WTC11 (cell line): ENCODE measurements at regions not wholly inside any gene's neighbourhood (a gene's known extent, or its start where the extent isn't known, plus 50 kb on each side); places are given as distances from the start of the nearest gene placed in this dataset.

Experiments used
- ATAC-seq: fragments of 200-7000 bp; cut with Tn5 transposase; 2 replicates; pipeline ENCODE4 v1.10.0; 2021; ENCODE audit warnings: mild to moderate bottlenecking, moderate library complexity
- CTCF ChIA-PET: fragments of 300-600 bp; sonication (Branson Sonifier 250); formaldehyde crosslinking; loops from one replicate; lab custom pipeline; 2021; ENCODE audit warnings: antibody characterized with exemption; lab: Charles Lee
- POLR2A ChIA-PET: fragments of 350-600 bp; sonication (Branson Sonifier 250); formaldehyde crosslinking; loops from one replicate; lab custom pipeline; 2021; ENCODE audit warnings: antibody characterized with exemption; lab: Charles Lee
- DNase-seq: peaks from one replicate; pipeline ENCODE4 v3.0.0; 2021; ENCODE audit warnings: low spot score
- H3K27ac Mint-ChIP-seq: 2 replicates; pipeline ENCODE4 v1.8.0; 2021; ENCODE audit warnings: mixed read lengths
- H3K27me3 Mint-ChIP-seq: 2 replicates; pipeline ENCODE4 v1.8.0; 2021; ENCODE audit warnings: low read depth, mild to moderate bottlenecking, moderate library complexity, mixed read lengths
- H3K36me3 Mint-ChIP-seq: 2 replicates; pipeline ENCODE4 v1.8.0; 2021; ENCODE audit warnings: mixed read lengths
- H3K4me1 Mint-ChIP-seq: 2 replicates; pipeline ENCODE4 v1.8.0; 2022; ENCODE audit warnings: mixed read lengths
- H3K4me3 Mint-ChIP-seq: 2 replicates; pipeline ENCODE4 v1.8.0; 2021; ENCODE audit warnings: mild to moderate bottlenecking, moderate library complexity, mixed read lengths
- H3K9me3 Mint-ChIP-seq: 2 replicates; pipeline ENCODE4 v1.8.0; 2021; ENCODE audit warnings: mixed read lengths
- ATF3 ChIP-seq: sonication (generic); formaldehyde crosslinking; conservative IDR thresholded peaks from 2 replicates; pipeline ENCODE4 v1.8.1; 2022; ENCODE audit warnings: mild to moderate bottlenecking, missing genetic modification reagents
- ATF6 ChIP-seq: sonication (generic); formaldehyde crosslinking; IDR thresholded peaks from 2 replicates; pipeline ENCODE4 v1.8.1; 2023; ENCODE audit warnings: mild to moderate bottlenecking, missing genetic modification reagents
- CBFB ChIP-seq: sonication (generic); formaldehyde crosslinking; IDR thresholded peaks from 2 replicates; pipeline ENCODE4 v1.8.1; 2022; ENCODE audit warnings: mild to moderate bottlenecking, low read depth, missing genetic modification reagents
- CDX4 ChIP-seq: fragments of 250-450 bp; sonication (Bioruptor Pico); IDR thresholded peaks from 2 replicates; pipeline ENCODE4 v1.9.0; 2021; ENCODE audit warnings: moderate library complexity, mild to moderate bottlenecking, inconsistent platforms, borderline replicate concordance
- CREM ChIP-seq: sonication (generic); formaldehyde crosslinking; IDR thresholded peaks from 2 replicates; pipeline ENCODE4 v1.8.1; 2022; ENCODE audit warnings: mild to moderate bottlenecking, missing genetic modification reagents, moderate library complexity
- E2F1 ChIP-seq: sonication (generic); formaldehyde crosslinking; IDR thresholded peaks from 2 replicates; pipeline ENCODE4 v1.8.0; 2022; ENCODE audit warnings: mild to moderate bottlenecking, missing genetic modification reagents
- E2F5 ChIP-seq: sonication (generic); formaldehyde crosslinking; IDR thresholded peaks from 2 replicates; pipeline ENCODE4 v1.8.1; 2022; ENCODE audit warnings: mild to moderate bottlenecking, moderate library complexity, missing genetic modification reagents
- ERG ChIP-seq: fragments of 250-450 bp; sonication (Bioruptor Pico); IDR thresholded peaks from 2 replicates; pipeline ENCODE4 v1.8.0; 2021; ENCODE audit warnings: mild to moderate bottlenecking
- FOXK1 ChIP-seq: sonication (generic); formaldehyde crosslinking; IDR thresholded peaks from 2 replicates; pipeline ENCODE4 v1.8.0; 2022; ENCODE audit warnings: mild to moderate bottlenecking, moderate library complexity, missing genetic modification reagents
- GRHL2 ChIP-seq: fragments of 250-450 bp; sonication (Bioruptor Pico); IDR thresholded peaks from 2 replicates; pipeline ENCODE4 v1.8.0; 2022; ENCODE audit warnings: mild to moderate bottlenecking, moderate library complexity; ENCODE audit not compliant: insufficient replicate concordance, severe bottlenecking
- GTF2I ChIP-seq: fragments of 250-450 bp; sonication (Bioruptor Pico); conservative IDR thresholded peaks from 2 replicates; pipeline ENCODE4 v1.4.0; 2021; ENCODE audit warnings: mild to moderate bottlenecking
- JAZF1 ChIP-seq: fragments of 250-450 bp; sonication (Bioruptor Pico); IDR thresholded peaks from 2 replicates; pipeline ENCODE4 v1.9.0; 2021; ENCODE audit warnings: moderate library complexity, mild to moderate bottlenecking, inconsistent platforms
- MLX ChIP-seq: sonication (generic); formaldehyde crosslinking; IDR thresholded peaks from 2 replicates; pipeline ENCODE4 v1.8.1; 2023; ENCODE audit warnings: mild to moderate bottlenecking, missing genetic modification reagents, moderate library complexity
- MXD4 ChIP-seq: fragments of 250-450 bp; sonication (Bioruptor Pico); IDR thresholded peaks from 2 replicates; pipeline ENCODE4 v1.8.0; 2021; ENCODE audit warnings: mild to moderate bottlenecking, moderate library complexity, borderline replicate concordance
- NR2C2 ChIP-seq: sonication (generic); formaldehyde crosslinking; IDR thresholded peaks from 2 replicates; pipeline ENCODE4 v1.8.0; 2022; ENCODE audit warnings: mild to moderate bottlenecking, missing genetic modification reagents
- OVOL2 ChIP-seq: fragments of 250-450 bp; sonication (Bioruptor Pico); IDR thresholded peaks from 2 replicates; pipeline ENCODE4 v1.9.0; 2021; ENCODE audit warnings: mild to moderate bottlenecking, borderline replicate concordance
- PREB ChIP-seq: sonication (generic); formaldehyde crosslinking; IDR thresholded peaks from 2 replicates; pipeline ENCODE4 v1.8.1; 2022; ENCODE audit warnings: mild to moderate bottlenecking, missing genetic modification reagents, moderate library complexity, borderline replicate concordance
- SMAD3 ChIP-seq: sonication (generic); formaldehyde crosslinking; IDR thresholded peaks from 2 replicates; pipeline ENCODE4 v1.8.0; 2022; ENCODE audit warnings: missing genetic modification reagents, mild to moderate bottlenecking, borderline replicate concordance
- TCF7 ChIP-seq: sonication (generic); formaldehyde crosslinking; IDR thresholded peaks from 2 replicates; pipeline ENCODE4 v1.8.0; 2022; ENCODE audit warnings: mild to moderate bottlenecking, low read depth, missing genetic modification reagents, moderate library complexity
- ZBTB21 ChIP-seq: sonication (generic); formaldehyde crosslinking; IDR thresholded peaks from 2 replicates; pipeline ENCODE4 v1.8.1; 2023; ENCODE audit warnings: mild to moderate bottlenecking, missing genetic modification reagents, borderline replicate concordance
- ZNF396 ChIP-seq: fragments of 250-450 bp; sonication (Bioruptor Pico); IDR thresholded peaks from 2 replicates; pipeline ENCODE4 v1.8.0; 2021; ENCODE audit warnings: mild to moderate bottlenecking, moderate library complexity, borderline replicate concordance
- ZNF416 ChIP-seq: fragments of 250-450 bp; sonication (Bioruptor Pico); IDR thresholded peaks from 2 replicates; pipeline ENCODE4 v1.9.0; 2021; ENCODE audit warnings: mild to moderate bottlenecking, inconsistent platforms

- Mint-ChIP-seq H3K4me1 (no peaks in the 10 kb centered on the region), H3K36me3 (0 out of 2 replicates have a peak, but pooled peaks cover 3% of the 10 kb centered on the region), H3K27me3 (no peaks in the 10 kb centered on the region), H3K4me3 (no peak overlapping the region), H3K27ac (no peak overlapping the region), H3K9me3 (peaks cover 25% of the 10 kb centered on the region)
- no peak for ATAC-seq
- TF ChIP-seq FOXK1 (CRISPR knock-in tag) (no peak), SMAD3 (CRISPR knock-in tag) (no peak), ERG (CRISPR knock-in tag) (no peak), E2F1 (CRISPR knock-in tag) (no peak), ATF3 (no peak), JAZF1 (CRISPR knock-in tag) (no peak), GTF2I (CRISPR knock-in tag) (no peak), ZNF416 (CRISPR knock-in tag) (no peak), ZBTB21 (CRISPR knock-in tag) (no peak), E2F5 (CRISPR knock-in tag) (no peak), NR2C2 (CRISPR knock-in tag) (no peak), OVOL2 (no peak), PREB (CRISPR knock-in tag) (no peak), CBFB (CRISPR knock-in tag) (no peak), TCF7 (CRISPR knock-in tag) (no peak)
- ChIA-PET POLR2A (no interaction called here), CTCF (no interaction called here)
- DNase-seq = no peak
Observed at GRCh38 chr6:140140891-140141290, 766.4 kb upstream of the CITED2 start.

GRCh38 chr6:140138311-140139010, 764.0 kb upstream of the CITED2 start:
- ChIA-PET CTCF (no interaction called here), POLR2A (no interaction called here)
- Mint-ChIP-seq H3K4me3 (no peak overlapping the region), H3K4me1 (no peaks in the 10 kb centered on the region), H3K27me3 (no peaks in the 10 kb centered on the region), H3K27ac (no peak overlapping the region), H3K9me3 (peaks cover 37% of the 10 kb centered on the region), H3K36me3 (peaks cover 8% of the 10 kb centered on the region)
- ATAC-seq (no peak), DNase-seq (no peak)
- TF ChIP-seq E2F1 (CRISPR knock-in tag) = no peak
- TF ChIP-seq MXD4 (CRISPR knock-in tag) = no peak
- TF ChIP-seq ZBTB21 (CRISPR knock-in tag) = no peak
- TF ChIP-seq FOXK1 (CRISPR knock-in tag) = no peak
- no peak for TF ChIP-seq ATF6 (CRISPR knock-in tag)
- TF ChIP-seq MLX (CRISPR knock-in tag) = no peak
- TF ChIP-seq CBFB (CRISPR knock-in tag) = no peak
- TF ChIP-seq GRHL2 (CRISPR knock-in tag) = no peak
- TF ChIP-seq CREM = no peak
- TF ChIP-seq ZNF396 (CRISPR knock-in tag) = no peak
- no peak for TF ChIP-seq CDX4 (CRISPR knock-in tag)
